Left hindlimb (tissue), 1 donor: ENCODE measurements at regions not wholly inside any gene's neighbourhood (a gene's known extent, or its start where the extent isn't known, plus 50 kb on each side); places are given as distances from the start of the nearest gene placed in this dataset.
"Not testable (repeated sequence)": the region's sequence is repeated elsewhere in the genome, so short reads cannot be mapped to it uniquely, and the experiment has no call there.

ENCODE experiments used
- DNase-seq: peaks from one replicate; pipeline ENCODE4 v3.0.0-alpha.2; 2018

- not testable (repeated sequence) for DNase-seq
These were observed 56.4 kb upstream of the EEF2KMT start for GRCh38 chr16:5154006-5154405.

- DNase-seq: not testable (repeated sequence)
These were observed 53.8 kb upstream of the EEF2KMT start for GRCh38 chr16:5151409-5151808.
